Panc1 (cell line): ENCODE measurements at regions not wholly inside any gene's neighbourhood (a gene's known extent, or its start where the extent isn't known, plus 50 kb on each side); places are given as distances from the start of the nearest gene placed in this dataset.

Source experiments
- POLR2AphosphoS5 ChIP-seq: IDR thresholded peaks from 2 replicates; pipeline ENCODE4 v1.6.1; 2012; ENCODE audit warnings: mild to moderate bottlenecking, low read depth, low read length, moderate library complexity
- SIN3A ChIP-seq: IDR thresholded peaks from 2 replicates; pipeline ENCODE4 v1.6.1; 2012; ENCODE audit warnings: low read depth, mild to moderate bottlenecking, low read length, moderate library complexity, borderline replicate concordance; ENCODE audit not compliant: insufficient read depth
- TF ChIP-seq, protein P1 (sequence below): fragments of 450-650 bp; IDR thresholded peaks from 2 replicates; pipeline ENCODE4 v1.5.1; 2017; ENCODE audit warnings: mild to moderate bottlenecking

DNA sequence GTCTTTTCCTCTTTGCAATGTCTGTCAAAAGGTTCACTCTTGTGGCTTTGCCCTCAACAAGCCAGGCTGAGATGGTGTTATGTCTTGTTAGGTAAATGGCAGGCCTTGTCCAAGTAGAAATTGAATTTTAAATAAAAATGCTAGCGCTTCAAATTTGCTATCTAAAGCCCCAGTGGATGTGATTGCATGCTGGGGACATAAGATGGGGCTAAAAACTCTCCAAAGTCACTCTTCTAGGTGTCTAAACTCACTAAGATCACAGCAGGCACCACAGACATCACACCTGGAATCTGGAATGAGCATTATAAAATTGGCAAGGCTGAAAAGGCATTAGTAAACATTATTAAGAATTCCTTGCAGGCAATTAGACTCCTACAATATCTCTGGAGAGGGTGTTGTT, 262.7 kb upstream of the CLINT1 start:
- TF ChIP-seq, protein P1, sequence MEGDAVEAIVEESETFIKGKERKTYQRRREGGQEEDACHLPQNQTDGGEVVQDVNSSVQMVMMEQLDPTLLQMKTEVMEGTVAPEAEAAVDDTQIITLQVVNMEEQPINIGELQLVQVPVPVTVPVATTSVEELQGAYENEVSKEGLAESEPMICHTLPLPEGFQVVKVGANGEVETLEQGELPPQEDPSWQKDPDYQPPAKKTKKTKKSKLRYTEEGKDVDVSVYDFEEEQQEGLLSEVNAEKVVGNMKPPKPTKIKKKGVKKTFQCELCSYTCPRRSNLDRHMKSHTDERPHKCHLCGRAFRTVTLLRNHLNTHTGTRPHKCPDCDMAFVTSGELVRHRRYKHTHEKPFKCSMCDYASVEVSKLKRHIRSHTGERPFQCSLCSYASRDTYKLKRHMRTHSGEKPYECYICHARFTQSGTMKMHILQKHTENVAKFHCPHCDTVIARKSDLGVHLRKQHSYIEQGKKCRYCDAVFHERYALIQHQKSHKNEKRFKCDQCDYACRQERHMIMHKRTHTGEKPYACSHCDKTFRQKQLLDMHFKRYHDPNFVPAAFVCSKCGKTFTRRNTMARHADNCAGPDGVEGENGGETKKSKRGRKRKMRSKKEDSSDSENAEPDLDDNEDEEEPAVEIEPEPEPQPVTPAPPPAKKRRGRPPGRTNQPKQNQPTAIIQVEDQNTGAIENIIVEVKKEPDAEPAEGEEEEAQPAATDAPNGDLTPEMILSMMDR = peak; percentile 4; the same call in 1 of the 2 replicates
- TF ChIP-seq POLR2AphosphoS5 (no peak), SIN3A (no peak)
